AG09319 (cell line): ENCODE measurements at regions not wholly inside any gene's neighbourhood (a gene's known extent, or its start where the extent isn't known, plus 50 kb on each side); places are given as distances from the start of the nearest gene placed in this dataset.

ENCODE experiments used
- DNase-seq: peaks from one replicate; pipeline ENCODE4 v3.0.0-alpha.2; 2010; ENCODE audit warnings: low read depth; ENCODE audit errors: extremely low read depth
- TF ChIP-seq, protein P1 (sequence below): IDR thresholded peaks from 2 replicates; pipeline ENCODE4 v1.5.1; 2011; ENCODE audit warnings: low read depth, mild to moderate bottlenecking, inconsistent platforms, low read length, moderate library complexity

DNA sequence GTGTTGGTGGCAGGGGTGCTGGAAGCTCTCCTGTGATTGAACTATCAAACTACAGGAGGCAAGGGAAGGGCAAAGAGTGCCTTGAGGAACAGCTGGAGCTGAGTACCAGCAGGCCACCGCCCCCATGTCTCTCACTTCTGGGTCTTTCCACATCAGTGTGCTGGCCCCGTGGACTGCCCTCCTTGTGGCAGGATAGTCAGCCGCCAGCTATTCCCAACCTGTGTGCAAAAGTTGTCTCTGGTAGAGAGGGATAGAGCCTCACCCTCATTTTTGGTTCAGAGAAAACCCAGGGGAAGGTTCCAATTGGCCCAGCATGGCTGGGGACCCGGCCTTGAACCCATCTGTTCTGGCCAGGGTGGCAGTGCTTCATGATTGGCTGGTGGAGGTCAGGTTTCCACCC lies 211.8 kb downstream of the IRF8 start:
- TF ChIP-seq, protein P1, sequence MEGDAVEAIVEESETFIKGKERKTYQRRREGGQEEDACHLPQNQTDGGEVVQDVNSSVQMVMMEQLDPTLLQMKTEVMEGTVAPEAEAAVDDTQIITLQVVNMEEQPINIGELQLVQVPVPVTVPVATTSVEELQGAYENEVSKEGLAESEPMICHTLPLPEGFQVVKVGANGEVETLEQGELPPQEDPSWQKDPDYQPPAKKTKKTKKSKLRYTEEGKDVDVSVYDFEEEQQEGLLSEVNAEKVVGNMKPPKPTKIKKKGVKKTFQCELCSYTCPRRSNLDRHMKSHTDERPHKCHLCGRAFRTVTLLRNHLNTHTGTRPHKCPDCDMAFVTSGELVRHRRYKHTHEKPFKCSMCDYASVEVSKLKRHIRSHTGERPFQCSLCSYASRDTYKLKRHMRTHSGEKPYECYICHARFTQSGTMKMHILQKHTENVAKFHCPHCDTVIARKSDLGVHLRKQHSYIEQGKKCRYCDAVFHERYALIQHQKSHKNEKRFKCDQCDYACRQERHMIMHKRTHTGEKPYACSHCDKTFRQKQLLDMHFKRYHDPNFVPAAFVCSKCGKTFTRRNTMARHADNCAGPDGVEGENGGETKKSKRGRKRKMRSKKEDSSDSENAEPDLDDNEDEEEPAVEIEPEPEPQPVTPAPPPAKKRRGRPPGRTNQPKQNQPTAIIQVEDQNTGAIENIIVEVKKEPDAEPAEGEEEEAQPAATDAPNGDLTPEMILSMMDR: no peak
- DNase-seq: no peak

DNA sequence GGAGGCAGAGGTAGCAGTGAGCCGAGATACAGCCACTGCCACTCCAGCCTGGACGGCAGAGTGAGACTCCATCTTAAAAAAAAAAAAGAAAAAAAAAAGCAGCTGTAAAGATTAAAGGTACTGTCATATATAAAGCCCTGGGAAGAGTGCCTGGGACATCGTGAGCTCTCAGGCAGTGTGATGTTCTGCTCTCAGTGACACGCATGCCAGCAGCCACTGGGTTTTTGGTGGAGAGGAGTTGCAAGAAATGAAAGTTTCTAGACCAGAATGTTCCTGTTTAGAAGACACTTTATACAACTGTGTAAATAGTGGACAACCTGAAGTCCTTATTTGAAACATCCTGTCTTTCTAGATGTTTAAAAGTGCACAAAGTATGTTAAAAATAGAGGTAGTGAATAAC lies 213.2 kb downstream of the IRF8 start:
- TF ChIP-seq, protein P1: no peak
- DNase-seq: no peak

DNA sequence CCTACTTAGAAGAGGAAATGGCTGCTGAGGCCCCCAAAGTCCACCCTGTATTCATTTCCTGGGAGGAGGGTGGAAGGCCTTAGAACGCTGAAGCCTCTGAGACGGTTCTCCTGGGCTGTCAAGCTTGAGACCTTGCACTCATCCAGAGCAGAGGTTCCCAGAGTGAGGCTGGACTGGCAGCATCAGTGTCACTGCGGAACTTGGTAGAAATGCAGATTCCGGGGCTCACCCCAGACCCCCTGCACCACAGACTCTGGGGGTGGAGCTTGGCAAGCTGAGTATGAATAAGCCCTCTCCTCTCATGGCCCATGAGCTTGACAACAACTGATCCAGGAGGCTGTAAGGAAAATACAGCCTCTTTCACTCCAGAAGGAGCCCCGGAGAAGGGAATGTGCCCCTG lies 218.3 kb downstream of the IRF8 start:
- TF ChIP-seq, protein P1: no peak
- no peak for DNase-seq

- TF ChIP-seq, protein P1: no peak
- peak; percentile 12 for DNase-seq
These were observed 218.8 kb downstream of the IRF8 start for GRCh38 chr16:86117756-86118155.

- TF ChIP-seq, protein P1: no peak
- DNase-seq: no peak
These were observed 219.7 kb downstream of the IRF8 start for GRCh38 chr16:86118467-86119307.

DNA sequence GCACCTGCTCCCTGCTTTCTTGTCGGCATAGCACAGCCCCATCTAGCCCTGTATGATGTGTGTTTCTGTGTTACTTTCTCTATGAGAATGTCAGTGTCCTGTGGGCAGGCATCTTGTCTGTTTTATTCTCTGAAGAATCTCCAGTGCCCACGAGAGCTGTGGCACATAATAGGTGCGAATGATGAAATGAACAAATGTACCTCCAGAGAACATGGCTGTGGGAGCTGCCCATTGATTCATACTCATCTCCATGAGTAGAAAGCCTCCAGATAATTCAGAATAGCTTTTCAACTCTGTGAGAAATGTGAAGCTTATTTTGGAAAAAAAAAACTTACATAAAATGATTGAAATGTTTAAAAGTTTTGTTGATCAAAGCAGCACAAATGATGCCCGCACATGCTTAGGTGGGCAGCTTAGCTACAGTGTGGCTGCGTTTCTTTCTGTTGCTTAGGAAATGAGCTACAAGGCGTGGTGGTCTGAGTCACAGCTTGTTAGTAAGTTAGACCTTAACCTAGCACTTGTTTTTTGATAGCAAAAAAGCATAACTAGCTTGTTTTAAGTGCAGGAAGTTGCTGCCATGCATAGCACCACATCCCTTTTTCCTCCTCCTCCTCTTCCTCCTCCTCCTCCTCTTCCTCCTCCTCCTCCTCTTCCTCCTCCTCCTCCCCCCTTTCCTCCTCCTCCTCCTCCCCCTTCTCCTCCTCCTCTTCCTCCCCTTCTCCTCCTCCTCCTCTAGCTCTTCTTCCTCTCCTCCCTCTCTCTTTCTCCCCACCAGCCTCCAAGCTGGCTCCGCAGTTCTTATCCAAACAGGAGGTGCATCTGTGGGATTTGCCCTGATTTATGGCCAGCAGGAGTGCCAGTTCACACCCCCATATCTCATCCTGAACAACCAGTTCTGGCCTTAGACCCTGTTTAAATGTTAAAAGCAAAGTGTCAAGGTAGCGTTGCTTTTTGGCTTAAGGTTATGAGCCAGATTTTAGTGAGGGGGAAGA lies 221.5 kb downstream of the IRF8 start:
- no peak for DNase-seq
- TF ChIP-seq, protein P1: no peak
